ENCODE measurements at regions not wholly inside any gene's neighbourhood (a gene's known extent, or its start where the extent isn't known, plus 50 kb on each side); places are given as distances from the start of the nearest gene placed in this dataset.

DNA sequence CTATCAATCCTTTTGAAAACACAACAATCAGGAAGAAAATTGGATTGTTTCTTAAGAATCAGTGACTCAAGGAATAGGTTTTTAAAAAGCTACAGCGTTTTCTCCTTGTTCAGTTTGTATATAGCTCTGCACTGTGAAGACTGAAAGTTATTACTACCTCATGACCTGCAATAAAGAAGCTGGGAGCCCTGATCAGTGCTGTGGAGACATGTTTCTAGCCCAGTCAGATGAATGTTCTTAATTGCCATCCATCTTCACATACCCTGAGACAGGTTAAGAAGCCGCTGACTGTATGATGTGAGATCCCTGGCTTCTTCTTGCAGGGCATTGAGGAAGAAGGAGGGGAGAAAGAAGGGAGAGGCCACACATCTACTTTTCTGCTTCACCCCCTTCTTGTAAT is 58.0 kb upstream of the VWC2 start:
- TF ChIP-seq POLR2AphosphoS5 (IDR thresholded peaks at IDR 0.05; ENCODE audit: borderline replicate concordance, low read depth, low read length), result no peak
- TF ChIP-seq EZH2 (IDR thresholded peaks at IDR 0.05), result no peak
- no peak for TF ChIP-seq FOXP2 (optimal IDR thresholded peaks at IDR 0.05; ENCODE audit: control extremely low read depth, extremely low read length, insufficient read depth)
